HCT116 (cell line): ENCODE measurements at regions not wholly inside any gene's neighbourhood (a gene's known extent, or its start where the extent isn't known, plus 50 kb on each side); places are given as distances from the start of the nearest gene placed in this dataset.

ENCODE experiments used
- ATAC-seq: fragments of 200-7000 bp; cut with Tn5 transposase; 2 replicates; pipeline ENCODE4 v1.9.1; 2020; ENCODE audit warnings: mild to moderate bottlenecking, moderate library complexity
- BruUV-seq: library from RNA; stranded (reverse); fragments of 400-500 nt; replicated peaks from 2 replicates; lab custom pipeline; 2021; lab: Mats Ljungman, UMichigan
- CTCF ChIA-PET: fragments of 300-600 bp; sonication (Branson Sonifier 250); formaldehyde crosslinking; loops from one replicate; lab custom pipeline; 2021; ENCODE audit warnings: antibody characterized with exemption; lab: Charles Lee
- POLR2A ChIA-PET: fragments of 300-600, 350-600 bp; sonication (Branson Sonifier 250); formaldehyde crosslinking; loops from one replicate; lab custom pipeline; 2021; ENCODE audit warnings: antibody characterized with exemption; lab: Charles Lee
- RAD21 ChIA-PET, 2 experiments: fragments of 300-600 bp; sonication (Branson Sonifier 250); formaldehyde crosslinking; loops; one replicate each; lab custom pipeline; 2023; ENCODE audit warnings: low total read pairs in 2 of 2; ENCODE audit not compliant: uncharacterized antibody in 2 of 2, unreplicated experiment in 2 of 2, low non-redundant PET in 1 of 2; lab: Charles Lee
- DNase-seq: peaks from one replicate; pipeline ENCODE4 v3.0.0-alpha.2; 2010; ENCODE audit warnings: low read depth, low spot score
- H2AFZ ChIP-seq: fragments of 200-600 bp; shearing (Covaris generic), sonication (generic); 2 replicates; pipeline ENCODE4 v1.6.1; 2017; ENCODE audit warnings: low read depth, mixed run types, mixed read lengths, antibody characterized with exemption, low read length; ENCODE audit not compliant: poor library complexity, severe bottlenecking
- H3K27ac ChIP-seq: 2 replicates; pipeline ENCODE4 v1.5.1; 2012; ENCODE audit warnings: low read depth, low read length
- H3K27me3 ChIP-seq: fragments of 200-600 bp; sonication (generic); 2 replicates; pipeline ENCODE4 v1.6.1; 2016; ENCODE audit warnings: mixed run types, low read length, mixed read lengths; ENCODE audit not compliant: insufficient read depth
- H3K36me3 ChIP-seq, 2 experiments: fragments of 200-500 bp in 1 of 2; fragments of 200-600 bp in 1 of 2; sonication (Bioruptor generic) in 1 of 2; sonication (generic) in 1 of 2; 2 replicates each; pipeline versions ENCODE4 v1.5.1 to v1.6.1; 2014 to 2016; ENCODE audit warnings: low read length in 2 of 2, inconsistent platforms in 1 of 2, mixed read lengths in 1 of 2, mixed run types in 1 of 2; ENCODE audit not compliant: insufficient read depth in 2 of 2, control insufficient read depth in 1 of 2
- H3K4me1 ChIP-seq, 2 experiments: fragments of 200-600 bp in 1 of 2; sonication (generic) in 1 of 2; 2 replicates each; pipeline versions ENCODE4 v1.5.1 to v1.6.1; 2012 to 2017; ENCODE audit warnings: low read length in 2 of 2, inconsistent platforms in 1 of 2, mild to moderate bottlenecking in 1 of 2, mixed read lengths in 1 of 2, mixed run types in 1 of 2, moderate library complexity in 1 of 2; ENCODE audit not compliant: insufficient read depth in 2 of 2, control insufficient read depth in 1 of 2
- H3K4me2 ChIP-seq: fragments of 200-600 bp; sonication (generic); 2 replicates; pipeline ENCODE4 v1.6.1; 2017; ENCODE audit warnings: mixed run types, low read length, mixed read lengths
- H3K4me3 ChIP-seq, 2 experiments: fragments of 200-600 bp in 1 of 2; sonication (generic) in 1 of 2; replicated peaks in 1 of 2; 2 replicates each; pipeline ENCODE4 v1.5.1; 2011 to 2016; ENCODE audit warnings: low read length in 2 of 2, control low read depth in 1 of 2, low read depth in 1 of 2, mild to moderate bottlenecking in 1 of 2, mixed read lengths in 1 of 2, mixed run types in 1 of 2
- H3K79me2 ChIP-seq: fragments of 200-600 bp; sonication (generic); 2 replicates; pipeline ENCODE4 v1.6.1; 2017; ENCODE audit warnings: mild to moderate bottlenecking, mixed run types, low read length, moderate library complexity, mixed read lengths; ENCODE audit not compliant: insufficient read depth
- H3K9ac ChIP-seq: fragments of 200-600 bp; sonication (generic); 2 replicates; pipeline ENCODE4 v1.6.1; 2016; ENCODE audit warnings: low read length, mixed read lengths
- H3K9me2 ChIP-seq: fragments of 200-600 bp; sonication (generic), shearing (Covaris generic); 2 replicates; pipeline ENCODE4 v1.6.1; 2017; ENCODE audit warnings: mixed run types, mild to moderate bottlenecking, moderate library complexity; ENCODE audit not compliant: insufficient read depth
- H3K9me3 ChIP-seq, 2 experiments: fragments of 200-500 bp in 1 of 2; fragments of 200-600 bp in 1 of 2; sonication (Bioruptor generic) in 1 of 2; sonication (generic) in 1 of 2; 2 replicates each; pipeline ENCODE4 v1.6.1; 2014 to 2017; ENCODE audit warnings: low read length in 2 of 2, mixed read lengths in 2 of 2, inconsistent platforms in 1 of 2, low read depth in 1 of 2, mild to moderate bottlenecking in 1 of 2, mixed run types in 1 of 2, moderate library complexity in 1 of 2; ENCODE audit not compliant: control insufficient read depth in 1 of 2, insufficient read depth in 1 of 2
- H4K20me1 ChIP-seq: fragments of 200-600 bp; sonication (generic), shearing (Covaris generic); 2 replicates; pipeline ENCODE4 v1.6.1; 2017; ENCODE audit warnings: mixed run types, mild to moderate bottlenecking, moderate library complexity; ENCODE audit not compliant: insufficient read depth
- CEBPB ChIP-seq: IDR thresholded peaks from 2 replicates; pipeline ENCODE4 v1.6.1; 2012; ENCODE audit warnings: low read depth
- ELF1 ChIP-seq: IDR thresholded peaks from 2 replicates; pipeline ENCODE4 v1.6.1; 2012; ENCODE audit warnings: low read depth, borderline replicate concordance
- EZH2phosphoT487 ChIP-seq: fragments of 200-600 bp; IDR thresholded peaks from 2 replicates; pipeline ENCODE4 v1.6.1; 2018; ENCODE audit warnings: antibody characterized with exemption, borderline replicate concordance
- JUND ChIP-seq: IDR thresholded peaks from 2 replicates; pipeline ENCODE4 v1.6.1; 2012
- POLR2AphosphoS5 ChIP-seq: IDR thresholded peaks from 2 replicates; pipeline ENCODE4 v1.6.1; 2011; ENCODE audit warnings: mild to moderate bottlenecking, low read depth, low read length, moderate library complexity
- RAD21 ChIP-seq: IDR thresholded peaks from 2 replicates; pipeline ENCODE4 v1.6.1; 2012; ENCODE audit warnings: low read depth, mild to moderate bottlenecking
- SP1 ChIP-seq: IDR thresholded peaks from 2 replicates; pipeline ENCODE4 v1.6.1; 2012; ENCODE audit warnings: low read depth
- TCF7L2 ChIP-seq: IDR thresholded peaks from 2 replicates; pipeline ENCODE4 v1.7.0; 2011; ENCODE audit warnings: borderline replicate concordance, inconsistent platforms; ENCODE audit not compliant: insufficient read depth, insufficient read length; ENCODE audit errors: extremely low read depth
- YY1 ChIP-seq: IDR thresholded peaks from 2 replicates; pipeline ENCODE4 v1.6.1; 2011; ENCODE audit warnings: low read length, low read depth, moderate library complexity, mild to moderate bottlenecking; ENCODE audit not compliant: insufficient replicate concordance; ENCODE audit errors: extremely low read depth
- intact Hi-C: fragments of 100-400 bp; cut with micrococcal nuclease; formaldehyde crosslinking; loops from 2 replicates; pipeline ENCODE4 v1.10.0; 2022
- TF ChIP-seq, protein P1 (sequence below): IDR thresholded peaks from 2 replicates; pipeline ENCODE4 v1.6.1; 2012; ENCODE audit warnings: low read depth
- TF ChIP-seq, protein P2 (sequence below): IDR thresholded peaks from 2 replicates; pipeline ENCODE4 v1.6.1; 2012
- TF ChIP-seq, protein P3 (sequence below): IDR thresholded peaks from 2 replicates; pipeline ENCODE4 v1.6.1; 2012

DNA sequence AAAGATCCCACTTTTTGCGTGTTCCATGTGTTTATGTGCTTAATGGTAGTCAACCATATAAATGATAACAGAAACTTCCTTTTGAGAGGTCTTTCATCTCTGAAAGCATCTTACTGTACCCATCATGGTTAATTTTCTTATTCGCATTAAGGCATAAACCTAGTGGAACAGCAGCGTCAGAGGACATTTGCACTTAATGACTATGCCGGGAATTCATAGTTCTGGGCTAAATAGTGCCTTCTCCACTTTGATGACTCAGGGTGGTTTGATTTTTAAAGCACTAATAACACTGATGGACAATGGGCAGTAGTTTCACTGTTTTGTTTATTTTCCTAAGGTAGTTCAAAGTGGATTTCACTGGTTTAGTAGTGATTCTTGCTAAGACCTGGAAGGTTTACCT is 455.3 kb downstream of the DIPK2A start:
- Histone ChIP-seq H3K79me2 (no peaks in the 10 kb centered on the region), H4K20me1 (no peaks in the 10 kb centered on the region), H3K9ac (no peak overlapping the region), H3K4me2 (no peak overlapping the region), H3K36me3 (no peaks in the 10 kb centered on the region), H3K4me1 (no peaks in the 10 kb centered on the region), H3K27ac (no peak overlapping the region), H2AFZ (no peak overlapping the region), H3K4me3 (no peak overlapping the region), H3K9me3 (no peaks in the 10 kb centered on the region), H3K9me2 (no peaks in the 10 kb centered on the region), H3K27me3 (no peaks in the 10 kb centered on the region)
- TF ChIP-seq, protein P1, sequence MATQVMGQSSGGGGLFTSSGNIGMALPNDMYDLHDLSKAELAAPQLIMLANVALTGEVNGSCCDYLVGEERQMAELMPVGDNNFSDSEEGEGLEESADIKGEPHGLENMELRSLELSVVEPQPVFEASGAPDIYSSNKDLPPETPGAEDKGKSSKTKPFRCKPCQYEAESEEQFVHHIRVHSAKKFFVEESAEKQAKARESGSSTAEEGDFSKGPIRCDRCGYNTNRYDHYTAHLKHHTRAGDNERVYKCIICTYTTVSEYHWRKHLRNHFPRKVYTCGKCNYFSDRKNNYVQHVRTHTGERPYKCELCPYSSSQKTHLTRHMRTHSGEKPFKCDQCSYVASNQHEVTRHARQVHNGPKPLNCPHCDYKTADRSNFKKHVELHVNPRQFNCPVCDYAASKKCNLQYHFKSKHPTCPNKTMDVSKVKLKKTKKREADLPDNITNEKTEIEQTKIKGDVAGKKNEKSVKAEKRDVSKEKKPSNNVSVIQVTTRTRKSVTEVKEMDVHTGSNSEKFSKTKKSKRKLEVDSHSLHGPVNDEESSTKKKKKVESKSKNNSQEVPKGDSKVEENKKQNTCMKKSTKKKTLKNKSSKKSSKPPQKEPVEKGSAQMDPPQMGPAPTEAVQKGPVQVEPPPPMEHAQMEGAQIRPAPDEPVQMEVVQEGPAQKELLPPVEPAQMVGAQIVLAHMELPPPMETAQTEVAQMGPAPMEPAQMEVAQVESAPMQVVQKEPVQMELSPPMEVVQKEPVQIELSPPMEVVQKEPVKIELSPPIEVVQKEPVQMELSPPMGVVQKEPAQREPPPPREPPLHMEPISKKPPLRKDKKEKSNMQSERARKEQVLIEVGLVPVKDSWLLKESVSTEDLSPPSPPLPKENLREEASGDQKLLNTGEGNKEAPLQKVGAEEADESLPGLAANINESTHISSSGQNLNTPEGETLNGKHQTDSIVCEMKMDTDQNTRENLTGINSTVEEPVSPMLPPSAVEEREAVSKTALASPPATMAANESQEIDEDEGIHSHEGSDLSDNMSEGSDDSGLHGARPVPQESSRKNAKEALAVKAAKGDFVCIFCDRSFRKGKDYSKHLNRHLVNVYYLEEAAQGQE = no peak
- TF ChIP-seq JUND = no peak
- TF ChIP-seq, protein P2, sequence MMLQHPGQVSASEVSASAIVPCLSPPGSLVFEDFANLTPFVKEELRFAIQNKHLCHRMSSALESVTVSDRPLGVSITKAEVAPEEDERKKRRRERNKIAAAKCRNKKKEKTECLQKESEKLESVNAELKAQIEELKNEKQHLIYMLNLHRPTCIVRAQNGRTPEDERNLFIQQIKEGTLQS = no peak
- no peak for TF ChIP-seq YY1
- TF ChIP-seq CEBPB = no peak
- TF ChIP-seq TCF7L2 = no peak
- intact Hi-C loops = no loop called here
- ChIA-PET RAD21 (no interaction called here), POLR2A (no interaction called here), CTCF (no interaction called here)
- no TSS peak for BruUV-seq
- no peak for DNase-seq
- no peak for ATAC-seq

DNA sequence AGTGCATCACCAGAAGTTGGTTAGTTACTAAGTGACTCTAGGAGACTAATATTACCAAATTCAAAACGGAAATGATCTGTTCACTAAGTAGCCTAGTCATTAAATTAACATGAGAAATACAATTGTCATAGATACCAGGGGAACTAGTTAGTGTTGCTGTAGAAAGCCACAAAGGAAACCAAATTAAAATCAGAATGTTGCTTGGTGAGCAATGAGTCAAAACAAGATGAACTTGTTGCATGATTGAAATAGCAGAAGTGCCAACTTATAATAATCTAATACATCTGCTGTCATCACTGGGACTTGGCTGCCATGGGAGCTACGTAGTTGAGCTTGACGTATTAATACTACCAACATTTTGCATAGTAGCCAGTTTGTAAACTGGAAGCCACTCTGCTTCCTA is 458.1 kb downstream of the DIPK2A start:
- H3K4me3 ChIP-seq = no peak overlapping the region
- H3K4me2 ChIP-seq = no peak overlapping the region
- no peak overlapping the region for H3K27ac ChIP-seq
- no peaks in the 10 kb centered on the region for H3K9me3 ChIP-seq
- intact Hi-C loops = no loop called here
- H2AFZ ChIP-seq = no peak overlapping the region
- H3K4me1 ChIP-seq = no peaks in the 10 kb centered on the region
- ChIA-PET CTCF (no interaction called here), POLR2A (no interaction called here), RAD21 (no interaction called here)
- TF ChIP-seq YY1 (no peak), ELF1 (no peak), EZH2phosphoT487 (no peak), RAD21 (no peak), POLR2AphosphoS5 (no peak), SP1 (no peak)
- TF ChIP-seq, protein P3, sequence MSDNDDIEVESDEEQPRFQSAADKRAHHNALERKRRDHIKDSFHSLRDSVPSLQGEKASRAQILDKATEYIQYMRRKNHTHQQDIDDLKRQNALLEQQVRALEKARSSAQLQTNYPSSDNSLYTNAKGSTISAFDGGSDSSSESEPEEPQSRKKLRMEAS = no peak
- H4K20me1 ChIP-seq = no peaks in the 10 kb centered on the region
- ATAC-seq = no peak
- no peaks in the 10 kb centered on the region for H3K79me2 ChIP-seq
- H3K27me3 ChIP-seq = no peaks in the 10 kb centered on the region
- no TSS peak for BruUV-seq
- H3K9ac ChIP-seq = no peak overlapping the region
- H3K9me2 ChIP-seq = no peaks in the 10 kb centered on the region
- no peaks in the 10 kb centered on the region for H3K36me3 ChIP-seq
- DNase-seq = no peak
